HG03139 (cell line): ENCODE measurements at regions not wholly inside any gene's neighbourhood (a gene's known extent, or its start where the extent isn't known, plus 50 kb on each side); places are given as distances from the start of the nearest gene placed in this dataset.
"Not testable (repeated sequence)": the region's sequence is repeated elsewhere in the genome, so short reads cannot be mapped to it uniquely, and the experiment has no call there.

ENCODE experiments used
- ATAC-seq: cut with Tn5 transposase; IDR thresholded peaks from one replicate; pipeline ENCODE4 v1.9.1; 2021; ENCODE audit not compliant: unreplicated experiment

DNA sequence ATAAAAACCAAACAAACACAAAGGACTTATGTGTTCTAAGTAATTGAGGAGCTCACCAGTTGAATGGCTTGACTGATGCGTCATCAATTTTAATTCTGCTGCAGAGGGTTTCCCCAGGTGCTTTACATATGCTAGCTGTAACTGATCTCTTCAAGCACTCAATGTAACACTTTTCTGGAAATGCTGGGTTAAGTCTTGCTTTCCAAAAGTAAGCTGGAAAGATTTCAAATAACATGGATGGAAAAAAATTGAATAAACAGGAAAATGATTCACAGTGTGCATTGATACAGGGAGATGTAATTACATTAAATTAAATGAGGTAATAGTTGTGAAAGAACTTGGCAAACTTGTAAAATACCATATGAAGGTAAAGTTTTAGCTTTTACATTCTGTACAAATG lies 186.7 kb upstream of the WDFY3 start:
- no peak for ATAC-seq

GRCh38 chr4:85154591-85154990 lies 188.1 kb upstream of the WDFY3 start:
- ATAC-seq = no peak

DNA sequence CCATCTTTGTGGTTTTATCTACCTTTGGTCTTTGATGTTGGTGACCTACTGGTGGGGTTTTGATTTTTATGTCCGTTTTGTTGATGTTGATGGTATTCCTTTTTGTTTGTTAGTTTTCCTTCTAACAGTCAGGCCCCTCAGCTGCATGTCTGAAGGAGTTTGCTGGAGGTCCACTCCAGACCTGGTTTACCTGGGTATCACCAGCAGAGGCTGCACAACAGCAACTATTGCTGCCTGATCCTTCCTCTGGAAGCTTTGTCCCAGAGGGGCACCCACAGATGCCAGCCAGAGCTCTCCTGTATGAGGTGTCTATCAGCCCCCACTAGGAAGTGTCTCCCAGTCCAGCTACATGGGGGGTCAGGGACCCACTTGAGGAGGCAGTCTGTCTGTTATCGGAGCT lies 199.3 kb upstream of the WDFY3 start:
- no peak for ATAC-seq

GRCh38 chr4:85166318-85166717 lies 199.8 kb upstream of the WDFY3 start:
- no peak for ATAC-seq

GRCh38 chr4:85168234-85168834 lies 201.8 kb upstream of the WDFY3 start:
- no peak for ATAC-seq

GRCh38 chr4:85170241-85170640 lies 203.8 kb upstream of the WDFY3 start:
- ATAC-seq = no peak

DNA sequence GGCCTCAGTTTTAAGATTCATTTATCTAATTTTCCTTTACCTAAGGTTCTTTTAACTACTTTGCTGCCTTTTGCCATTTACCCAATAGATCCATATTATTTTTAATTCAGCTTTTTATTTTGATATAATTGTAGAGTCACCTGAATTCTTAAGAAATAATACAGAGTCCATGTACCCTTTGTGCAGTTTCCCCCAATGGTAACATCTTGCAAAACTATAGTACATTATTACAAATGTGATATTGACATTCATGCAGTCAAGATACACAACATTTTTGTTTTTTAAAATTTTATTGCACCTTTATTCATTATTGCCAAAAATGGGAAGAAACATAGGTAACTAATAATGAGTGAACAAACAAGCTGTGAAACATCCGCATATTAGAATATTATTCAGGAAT lies 208.7 kb upstream of the WDFY3 start:
- no peak for ATAC-seq

DNA sequence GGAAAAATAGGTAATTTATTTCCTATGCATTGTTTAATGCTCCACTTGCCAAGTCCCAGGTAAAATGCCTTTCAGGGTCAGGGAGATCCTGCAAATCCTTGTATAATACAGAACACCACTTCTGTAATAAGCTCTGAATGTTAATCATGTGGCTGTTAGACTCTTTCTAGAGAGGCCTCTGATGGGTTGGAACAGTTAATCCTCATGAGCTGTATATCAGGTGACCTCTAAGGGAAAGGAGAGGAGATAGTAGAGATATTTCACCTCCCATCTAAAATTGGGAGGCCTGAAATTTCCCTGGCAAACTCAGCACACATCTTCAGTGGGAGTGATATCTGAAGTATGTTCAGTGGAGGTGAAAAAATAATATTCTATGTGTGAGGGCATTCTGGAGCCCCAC lies 210.6 kb upstream of the WDFY3 start:
- no peak for ATAC-seq

DNA sequence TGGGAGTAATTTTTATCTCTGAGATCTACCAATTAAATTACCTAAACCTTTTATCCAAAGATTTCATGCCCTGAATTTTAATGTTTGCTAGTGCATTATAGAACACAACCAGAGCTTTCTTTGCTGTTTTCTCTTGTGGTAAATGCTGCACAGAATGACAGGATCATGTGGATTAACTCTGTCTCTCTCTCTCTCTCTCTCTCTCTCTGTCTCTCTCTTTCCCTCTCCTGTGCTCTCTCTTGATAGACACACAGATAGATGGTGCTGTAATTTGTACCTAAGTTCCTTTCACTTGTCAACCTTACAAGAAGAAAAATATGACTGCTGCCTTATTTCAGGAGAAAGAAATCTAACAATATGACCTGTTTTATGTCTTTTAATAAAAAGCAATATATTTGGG lies 211.2 kb upstream of the WDFY3 start:
- no peak for ATAC-seq

DNA sequence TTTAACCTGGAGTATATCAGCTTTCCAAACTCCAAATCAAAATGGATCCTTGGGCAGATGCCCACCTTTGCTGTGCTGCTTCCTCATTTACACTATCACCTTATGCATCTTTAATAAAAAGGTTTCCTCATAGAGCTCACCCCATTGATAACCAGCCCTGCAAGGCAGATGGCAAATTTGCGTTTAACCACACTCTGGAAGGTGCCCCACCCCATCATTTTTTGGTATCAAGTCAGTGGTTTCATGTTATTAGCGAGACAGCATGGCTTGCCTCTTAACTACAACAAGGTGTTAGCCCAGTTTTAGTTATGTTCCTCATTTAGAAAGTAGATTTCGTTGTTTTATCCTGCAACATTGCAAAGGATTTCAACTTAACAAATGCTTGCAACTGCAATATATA lies 214.0 kb upstream of the WDFY3 start:
- ATAC-seq = no peak

DNA sequence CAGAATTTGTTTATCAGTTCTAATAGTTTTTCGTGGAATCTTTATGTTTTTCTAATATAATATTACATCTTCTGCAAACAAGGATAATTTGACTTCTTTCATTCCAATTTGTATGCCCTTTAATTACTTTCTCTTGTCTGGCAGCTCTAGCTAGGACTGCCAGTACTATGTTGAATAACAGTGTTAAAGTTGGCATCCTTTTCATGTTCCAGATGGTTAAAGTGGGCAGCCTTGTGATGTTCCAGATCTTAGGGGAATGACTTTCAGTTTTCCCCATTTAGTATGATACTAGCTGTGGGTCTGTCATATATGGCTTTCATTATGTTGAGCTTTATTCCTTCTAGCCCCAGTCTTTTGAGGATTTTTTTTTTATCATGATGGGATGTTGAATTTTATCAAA lies 220.6 kb upstream of the WDFY3 start:
- no peak for ATAC-seq

DNA sequence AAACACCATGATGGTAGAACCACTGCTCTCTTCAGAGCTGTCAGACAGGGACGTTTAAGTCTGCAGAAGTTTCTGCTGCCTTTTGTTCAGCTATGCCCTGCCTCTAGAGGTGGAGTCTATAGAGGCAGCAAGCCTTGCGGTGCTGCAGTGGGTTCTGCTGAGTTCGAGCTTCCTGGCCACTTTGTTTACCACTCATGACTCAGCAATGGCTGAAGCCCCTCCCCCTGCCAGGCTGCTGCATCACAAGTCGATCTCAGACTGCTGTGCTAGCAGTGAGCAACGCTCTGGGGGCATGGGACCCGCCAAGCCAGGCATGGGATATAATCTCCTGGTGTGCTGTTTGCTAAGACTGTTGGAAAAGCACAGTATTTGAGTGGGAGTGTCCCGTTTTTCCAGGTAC lies 229.5 kb upstream of the WDFY3 start:
- ATAC-seq = not testable (repeated sequence)

GRCh38 chr4:85200106-85200505 lies 233.6 kb upstream of the WDFY3 start:
- no peak for ATAC-seq

- no peak for ATAC-seq
Measured at GRCh38 chr4:85209161-85209560, 242.7 kb upstream of the WDFY3 start.

GRCh38 chr4:85210353-85210752 lies 243.9 kb upstream of the WDFY3 start:
- ATAC-seq = no peak

DNA sequence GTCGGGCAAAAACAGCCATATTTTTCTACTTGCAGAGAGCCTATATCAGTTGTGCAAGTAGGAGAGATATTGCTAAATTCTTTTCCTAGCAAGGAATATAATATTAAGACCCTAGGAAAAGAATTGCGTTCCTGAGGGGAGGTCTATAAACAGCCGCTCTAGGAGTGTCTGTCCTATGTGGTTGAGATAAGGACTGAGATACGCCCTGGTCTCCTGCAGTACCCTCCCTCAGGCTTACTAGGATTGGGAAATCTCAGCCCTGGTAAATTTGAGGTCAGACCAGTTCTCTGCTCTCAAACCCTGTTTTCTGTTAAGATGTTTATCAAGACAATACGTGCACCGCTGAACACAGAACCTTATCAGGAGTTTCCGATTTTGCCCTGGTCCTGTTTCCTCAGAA lies 250.1 kb upstream of the WDFY3 start:
- not testable (repeated sequence) for ATAC-seq

DNA sequence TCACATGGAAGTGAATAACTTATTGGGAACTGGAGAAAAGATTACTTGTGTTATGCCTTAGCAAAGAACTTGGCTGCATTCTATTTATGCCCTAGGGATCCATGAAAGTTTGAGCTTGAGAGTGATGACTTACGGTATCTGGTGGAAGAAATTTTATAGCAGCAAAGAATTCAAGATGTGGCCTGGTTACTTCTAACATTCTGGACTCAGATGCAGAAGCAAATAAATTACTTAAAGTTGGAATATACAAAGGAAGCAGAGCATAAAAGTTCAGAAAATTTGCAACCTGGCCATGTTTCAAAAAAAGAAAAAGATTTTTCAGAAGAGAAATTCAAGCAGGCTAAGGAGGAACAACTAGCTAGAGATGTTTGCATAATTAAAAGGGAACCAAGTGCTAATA lies 252.3 kb upstream of the WDFY3 start:
- ATAC-seq = no peak

- ATAC-seq = no peak
Measured at GRCh38 chr4:85221606-85222005, 253.3 kb upstream of the ARHGAP24 start.

- ATAC-seq = no peak
Measured at GRCh38 chr4:85222561-85222960, 252.4 kb upstream of the ARHGAP24 start.

GRCh38 chr4:85228264-85228663 lies 246.7 kb upstream of the ARHGAP24 start:
- ATAC-seq = no peak

GRCh38 chr4:85233516-85233915 lies 241.4 kb upstream of the ARHGAP24 start:
- ATAC-seq = no peak

DNA sequence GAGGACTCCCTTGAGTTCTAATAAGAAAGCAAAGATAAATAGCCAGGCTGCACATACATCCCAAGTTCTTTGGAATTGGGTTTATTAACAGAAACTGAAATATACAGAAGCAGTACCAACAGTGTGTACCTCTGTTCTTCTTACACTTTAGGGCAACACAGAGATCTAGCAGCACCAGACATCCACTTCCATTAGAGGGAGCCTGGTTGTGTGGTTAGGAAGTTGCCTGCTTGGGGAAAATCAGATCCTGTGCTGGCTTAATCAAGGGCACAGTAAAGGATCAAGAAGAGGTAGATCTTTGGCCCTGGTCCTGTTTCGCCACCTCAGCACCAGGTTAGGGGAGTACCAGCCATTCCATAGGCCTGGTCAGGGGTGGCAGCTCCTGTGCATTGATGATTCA lies 231.1 kb upstream of the ARHGAP24 start:
- ATAC-seq = no peak

- no peak for ATAC-seq
Measured at GRCh38 chr4:85244638-85245037, 230.3 kb upstream of the ARHGAP24 start.

- ATAC-seq = no peak
Measured at GRCh38 chr4:85246055-85246454, 228.9 kb upstream of the ARHGAP24 start.
